HFFc6 (cell line): ENCODE measurements at regions not wholly inside any gene's neighbourhood (a gene's known extent, or its start where the extent isn't known, plus 50 kb on each side); places are given as distances from the start of the nearest gene placed in this dataset.

ENCODE experiments used
- DNase-seq: peaks from one replicate; pipeline ENCODE4 v3.0.0-alpha.2; 2018
- H3K27ac Mint-ChIP-seq: 2 replicates; pipeline ENCODE4 v1.8.0; 2020; ENCODE audit warnings: mild to moderate bottlenecking, mixed read lengths
- H3K27me3 Mint-ChIP-seq: 2 replicates; pipeline ENCODE4 v1.8.0; 2021; ENCODE audit warnings: mild to moderate bottlenecking, moderate library complexity, mixed read lengths; ENCODE audit not compliant: insufficient read depth
- H3K36me3 Mint-ChIP-seq: 2 replicates; pipeline ENCODE4 v1.8.0; 2021; ENCODE audit warnings: low read depth, mixed read lengths
- H3K4me1 Mint-ChIP-seq: 2 replicates; pipeline ENCODE4 v1.8.0; 2020; ENCODE audit warnings: low read depth, mixed read lengths
- H3K4me3 Mint-ChIP-seq: 2 replicates; pipeline ENCODE4 v1.8.0; 2020; ENCODE audit warnings: mild to moderate bottlenecking, moderate library complexity, mixed read lengths
- H3K9me3 Mint-ChIP-seq: 2 replicates; pipeline ENCODE4 v1.8.0; 2020; ENCODE audit warnings: mild to moderate bottlenecking, mixed read lengths
- CTCF ChIP-seq: fragments of 200-600 bp; sonication (generic); IDR thresholded peaks from 2 replicates; pipeline ENCODE4 v1.5.0; 2021; ENCODE audit warnings: antibody characterized with exemption, mild to moderate bottlenecking

DNA sequence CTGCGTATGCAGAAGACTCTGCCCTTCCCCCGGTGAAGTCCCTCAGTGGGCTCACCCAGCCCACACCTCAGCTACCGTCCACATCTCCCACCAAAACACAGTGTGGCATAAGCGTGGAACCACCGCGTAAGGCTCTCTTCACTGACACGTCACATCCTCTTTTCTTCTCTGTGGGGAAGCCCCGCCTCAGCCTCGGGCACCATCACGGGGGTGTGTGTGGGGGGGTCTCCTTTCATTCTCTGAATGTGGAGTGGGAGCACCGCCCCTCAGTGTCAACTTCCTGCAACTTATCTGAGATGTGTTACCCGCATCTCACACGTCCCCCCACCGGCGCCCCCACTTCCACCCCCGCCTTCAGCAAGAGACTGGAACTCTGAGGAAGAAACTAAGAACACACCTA lies 388.4 kb upstream of the JARID2 start:
- no peak for TF ChIP-seq CTCF
- DNase-seq: no peak
- no peak overlapping the region for H3K4me3 Mint-ChIP-seq
- no peaks in the 10 kb centered on the region for H3K4me1 Mint-ChIP-seq
- H3K27ac Mint-ChIP-seq: no peak overlapping the region
- H3K9me3 Mint-ChIP-seq: no peaks in the 10 kb centered on the region
- no peaks in the 10 kb centered on the region; the same call in none of the 2 replicates for H3K27me3 Mint-ChIP-seq
- H3K36me3 Mint-ChIP-seq: no peaks in the 10 kb centered on the region

DNA sequence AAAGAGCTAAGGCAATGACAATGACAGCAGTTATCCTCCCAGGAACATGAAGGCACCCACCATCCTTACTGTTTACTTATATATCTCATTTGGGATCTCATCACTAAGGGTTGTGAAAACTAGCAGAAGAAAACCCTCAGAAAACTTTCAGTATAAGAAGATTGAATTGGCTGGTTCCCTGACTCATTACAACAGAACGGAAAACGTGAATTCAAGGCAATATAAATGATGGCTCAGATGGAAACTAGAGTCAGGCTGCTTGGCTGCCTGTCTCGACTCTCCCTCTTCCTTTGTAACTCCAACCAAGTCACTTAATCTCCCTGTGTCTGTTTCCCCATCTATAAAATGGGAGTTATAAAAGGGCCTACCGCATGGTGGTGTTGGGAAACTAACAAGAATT lies 387.1 kb upstream of the JARID2 start:
- Mint-ChIP-seq H3K27me3 (no peaks in the 10 kb centered on the region; the same call in 1 of the 2 replicates), H3K27ac (no peak overlapping the region), H3K4me1 (no peaks in the 10 kb centered on the region), H3K4me3 (no peak overlapping the region), H3K36me3 (no peaks in the 10 kb centered on the region), H3K9me3 (no peaks in the 10 kb centered on the region)
- no peak for TF ChIP-seq CTCF
- no peak for DNase-seq

- no peak overlapping the region for H3K27ac Mint-ChIP-seq
- no peak for DNase-seq
- no peaks in the 10 kb centered on the region; the same call in 1 of the 2 replicates for H3K27me3 Mint-ChIP-seq
- no peaks in the 10 kb centered on the region for H3K9me3 Mint-ChIP-seq
- no peak for TF ChIP-seq CTCF
- H3K36me3 Mint-ChIP-seq: no peaks in the 10 kb centered on the region
- no peak overlapping the region for H3K4me3 Mint-ChIP-seq
- H3K4me1 Mint-ChIP-seq: peaks cover 7% of the 10 kb centered on the region
These were observed 385.1 kb upstream of the JARID2 start for GRCh38 chr6:14860774-14861173.

- no peak for TF ChIP-seq CTCF
- Mint-ChIP-seq H3K4me1 (peaks cover 8% of the 10 kb centered on the region), H3K36me3 (no peaks in the 10 kb centered on the region), H3K27me3 (no peaks in the 10 kb centered on the region; the same call in 1 of the 2 replicates), H3K27ac (no peak overlapping the region), H3K9me3 (no peaks in the 10 kb centered on the region), H3K4me3 (no peak overlapping the region)
- no peak for DNase-seq
These were observed 384.4 kb upstream of the JARID2 start for GRCh38 chr6:14861491-14861943.

GRCh38 chr6:14862845-14863244 lies 383.0 kb upstream of the JARID2 start:
- TF ChIP-seq CTCF: no peak
- Mint-ChIP-seq H3K27me3 (no peaks in the 10 kb centered on the region; the same call in 1 of the 2 replicates), H3K36me3 (no peaks in the 10 kb centered on the region), H3K9me3 (no peaks in the 10 kb centered on the region), H3K4me1 (peaks cover 8% of the 10 kb centered on the region), H3K4me3 (no peak overlapping the region), H3K27ac (no peak overlapping the region)
- DNase-seq: no peak
